SK-N-SH (cell line): ENCODE measurements at regions not wholly inside any gene's neighbourhood (a gene's known extent, or its start where the extent isn't known, plus 50 kb on each side); places are given as distances from the start of the nearest gene placed in this dataset.

Source experiments
- CTCF ChIP-seq: fragments of 200-600 bp; sonication (generic); IDR thresholded peaks from 2 replicates; pipeline ENCODE4 v1.6.1; 2017; ENCODE audit warnings: antibody characterized with exemption, mild to moderate bottlenecking, moderate library complexity
- EP300 ChIP-seq, 2 experiments: IDR thresholded peaks; 2 replicates each; pipeline versions ENCODE4 v1.4.0 to v1.6.1; 2012; ENCODE audit warnings: borderline replicate concordance in 1 of 2, low read depth in 1 of 2, low read length in 1 of 2
- FOXJ3 ChIP-seq: sonication (generic); formaldehyde crosslinking; IDR thresholded peaks from 2 replicates; pipeline ENCODE4 v1.5.1; 2020; ENCODE audit warnings: mild to moderate bottlenecking, missing genetic modification reagents
- GABPA ChIP-seq: IDR thresholded peaks from 2 replicates; pipeline ENCODE4 v1.4.0; 2012; ENCODE audit warnings: low read depth, mild to moderate bottlenecking
- GATA2 ChIP-seq: sonication (generic); formaldehyde crosslinking; IDR thresholded peaks from 2 replicates; pipeline ENCODE4 v1.5.0; 2020; ENCODE audit warnings: mild to moderate bottlenecking, missing genetic modification reagents
- MAX ChIP-seq: IDR thresholded peaks from 2 replicates; pipeline ENCODE4 v1.4.0; 2012; ENCODE audit warnings: low read depth
- NRF1 ChIP-seq: IDR thresholded peaks from 2 replicates; pipeline ENCODE4 v1.6.1; 2012; ENCODE audit warnings: low read depth, mild to moderate bottlenecking, low read length
- RAD21 ChIP-seq: IDR thresholded peaks from 2 replicates; pipeline ENCODE4 v1.6.1; 2012; ENCODE audit warnings: mild to moderate bottlenecking, low read length
- RCOR1 ChIP-seq: fragments of 150-350 bp; IDR thresholded peaks from 2 replicates; pipeline ENCODE4 v1.6.1; 2017; ENCODE audit warnings: antibody characterized with exemption, low read length
- SMC3 ChIP-seq: IDR thresholded peaks from 2 replicates; pipeline ENCODE4 v1.6.1; 2012; ENCODE audit warnings: low read depth, low read length, improper control_type of control experiment
- TCF12 ChIP-seq: IDR thresholded peaks from 2 replicates; pipeline ENCODE4 v1.4.0; 2012

GRCh38 chr1:4880626-4881025 is 226.2 kb downstream of the AJAP1 start:
- TF ChIP-seq GABPA (no peak), TCF12 (no peak), RAD21 (no peak), CTCF (no peak), SMC3 (no peak), EP300 (IDR thresholded peaks at IDR 0.05; ENCODE audit: borderline replicate concordance in 1 of 2, low read depth in 1 of 2, low read length in 1 of 2) (no peak), GATA2 (no peak), MAX (no peak), NRF1 (no peak), RCOR1 (no peak), FOXJ3 (CRISPR knock-in tag) (no peak)
